HEK293T (cell line): ENCODE measurements at regions not wholly inside any gene's neighbourhood (a gene's known extent, or its start where the extent isn't known, plus 50 kb on each side); places are given as distances from the start of the nearest gene placed in this dataset.

Source experiments
- ARNT ChIP-seq: fragments of 450-650 bp; IDR thresholded peaks from 2 replicates; pipeline ENCODE4 v1.6.1; 2017; ENCODE audit warnings: mild to moderate bottlenecking
- BHLHE40 ChIP-seq: fragments of 450-650 bp; IDR thresholded peaks from 2 replicates; pipeline ENCODE4 v1.6.1; 2016; ENCODE audit warnings: mild to moderate bottlenecking, moderate library complexity, borderline replicate concordance
- ELF4 ChIP-seq: fragments of 450-650 bp; IDR thresholded peaks from 2 replicates; pipeline ENCODE4 v1.6.1; 2017; ENCODE audit warnings: antibody characterized with exemption
- FOXA1 ChIP-seq: fragments of 450-650 bp; IDR thresholded peaks from 2 replicates; pipeline ENCODE4 v1.6.1; 2016; ENCODE audit warnings: mild to moderate bottlenecking
- FOXM1 ChIP-seq: fragments of 450-650 bp; IDR thresholded peaks from 2 replicates; pipeline ENCODE4 v1.6.1; 2017; ENCODE audit warnings: mild to moderate bottlenecking, borderline replicate concordance
- HDGF ChIP-seq: fragments of 450-650 bp; IDR thresholded peaks from 2 replicates; pipeline ENCODE4 v1.6.1; 2017; ENCODE audit warnings: antibody characterized with exemption, borderline replicate concordance
- SP1 ChIP-seq: fragments of 450-650 bp; IDR thresholded peaks from 2 replicates; pipeline ENCODE4 v1.6.1; 2017
- SUZ12 ChIP-seq: fragments of 450-650 bp; IDR thresholded peaks from 2 replicates; pipeline ENCODE4 v1.6.1; 2016; ENCODE audit warnings: mild to moderate bottlenecking
- TARDBP ChIP-seq: fragments of 450-650 bp; IDR thresholded peaks from 2 replicates; pipeline ENCODE4 v1.6.1; 2016

DNA sequence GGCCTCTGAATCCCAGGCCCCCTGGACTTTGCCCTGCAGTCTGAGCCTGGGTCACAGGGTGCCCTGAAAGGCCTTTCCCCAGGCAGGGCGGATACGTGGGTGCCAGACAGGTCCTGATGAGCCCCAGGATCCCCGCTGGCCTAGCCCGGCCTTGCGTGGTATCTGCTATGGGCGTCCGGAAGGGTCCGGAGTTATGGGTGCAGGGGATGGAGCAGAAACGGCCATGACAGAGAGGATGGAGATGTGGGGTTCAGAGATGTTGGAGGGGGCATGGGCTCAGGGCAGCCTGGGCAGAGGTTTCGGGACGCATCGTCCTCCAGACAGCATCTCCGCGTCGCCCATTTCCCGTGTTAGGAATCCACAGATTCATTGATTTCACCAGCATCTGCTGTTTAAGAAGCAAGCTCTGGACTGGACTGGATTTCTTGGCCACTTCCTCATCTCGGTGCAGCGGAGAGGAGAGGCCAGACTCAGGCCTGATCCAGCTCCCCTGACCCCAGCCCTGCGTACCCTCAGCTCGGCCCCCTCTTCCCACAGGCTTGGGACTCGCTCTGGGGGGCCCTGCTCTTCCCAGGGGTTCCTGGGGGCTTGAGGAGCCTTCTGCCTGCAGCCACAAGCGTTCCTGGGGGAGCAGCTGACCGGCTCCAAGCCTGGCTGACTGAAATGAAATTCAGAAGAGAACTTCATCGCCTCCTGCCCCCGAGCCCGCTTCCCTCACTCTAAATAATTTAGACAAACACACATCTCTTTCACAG, 86.9 kb upstream of the ADRA2C start:
- TF ChIP-seq HDGF = no peak
- TF ChIP-seq ARNT = no peak
- TF ChIP-seq SUZ12 = no peak
- no peak for TF ChIP-seq BHLHE40
- TF ChIP-seq SP1 = no peak
- TF ChIP-seq TARDBP = no peak
- no peak for TF ChIP-seq FOXM1
- TF ChIP-seq FOXA1 = no peak
- no peak for TF ChIP-seq ELF4
